Keratinocyte (primary cell): ENCODE measurements at regions not wholly inside any gene's neighbourhood (a gene's known extent, or its start where the extent isn't known, plus 50 kb on each side); places are given as distances from the start of the nearest gene placed in this dataset.

Source experiments
- DNase-seq: peaks from one replicate; pipeline ENCODE4 v3.0.0-alpha.2; 2011; ENCODE audit warnings: low read depth, missing footprints, low spot score
- FAIRE-seq: peaks from 2 replicates; lab custom pipeline; 2011; peaks lifted over from hg19 to GRCh38; lab: Jason Lieb, UNC
- H2AFZ ChIP-seq: 2 replicates; pipeline ENCODE4 v1.6.0; 2012; ENCODE audit warnings: low read length, control low read depth, inconsistent platforms; ENCODE audit not compliant: control insufficient read depth
- H3K27ac ChIP-seq: 2 replicates; pipeline ENCODE4 v1.5.1; 2011; ENCODE audit warnings: low read length; ENCODE audit not compliant: control insufficient read depth, insufficient read depth
- H3K27me3 ChIP-seq: 3 replicates; pipeline ENCODE4 v1.6.0; 2011; ENCODE audit warnings: low read length; ENCODE audit not compliant: control insufficient read depth, insufficient read depth; ENCODE audit errors: extremely low read depth
- H3K36me3 ChIP-seq, 2 experiments: 2 replicates in 1 of 2; 3 replicates in 1 of 2; pipeline ENCODE4 v1.5.1; 2011; ENCODE audit warnings: low read length in 2 of 2, mild to moderate bottlenecking in 1 of 2; ENCODE audit not compliant: control insufficient read depth in 2 of 2, insufficient read depth in 2 of 2; ENCODE audit errors: extremely low read depth in 1 of 2
- H3K4me1 ChIP-seq: 3 replicates; pipeline ENCODE4 v1.5.1; 2011; ENCODE audit warnings: low read length; ENCODE audit not compliant: control insufficient read depth, insufficient read depth; ENCODE audit errors: extremely low read depth
- H3K4me2 ChIP-seq: 3 replicates; pipeline ENCODE4 v1.6.0; 2011; ENCODE audit warnings: low read depth, low read length; ENCODE audit not compliant: control insufficient read depth, insufficient read depth; ENCODE audit errors: extremely low read depth
- H3K4me3 ChIP-seq, 3 experiments: fragments of 200-600 bp in 1 of 3; sonication (generic) in 1 of 3; 2 replicates in 2 of 3; 3 replicates in 1 of 3; pipeline ENCODE4 v1.5.1; 2011 to 2016; ENCODE audit warnings: low read length in 3 of 3, mild to moderate bottlenecking in 3 of 3, control low read depth in 2 of 3, inconsistent platforms in 1 of 3, low read depth in 1 of 3, mixed read lengths in 1 of 3, mixed run types in 1 of 3, moderate library complexity in 1 of 3; ENCODE audit not compliant: control insufficient read depth in 2 of 3, insufficient read depth in 2 of 3; ENCODE audit errors: extremely low read depth in 1 of 3
- H3K79me2 ChIP-seq: 2 replicates; pipeline ENCODE4 v1.6.0; 2012; ENCODE audit warnings: low read length; ENCODE audit not compliant: control insufficient read depth, insufficient read depth
- H3K9ac ChIP-seq: 3 replicates; pipeline ENCODE4 v1.6.0; 2011; ENCODE audit warnings: low read length; ENCODE audit not compliant: control insufficient read depth, insufficient read depth; ENCODE audit errors: extremely low read depth
- H3K9me1 ChIP-seq: 3 replicates; pipeline ENCODE4 v1.6.0; 2011; ENCODE audit warnings: low read length; ENCODE audit not compliant: control insufficient read depth, insufficient read depth; ENCODE audit errors: extremely low read depth
- H3K9me3 ChIP-seq: 2 replicates; pipeline ENCODE4 v1.5.1; 2012; ENCODE audit warnings: low read depth, low read length; ENCODE audit not compliant: control insufficient read depth
- H4K20me1 ChIP-seq: 3 replicates; pipeline ENCODE4 v1.6.0; 2011; ENCODE audit warnings: low read length; ENCODE audit not compliant: control insufficient read depth, insufficient read depth; ENCODE audit errors: extremely low read depth
- EZH2 ChIP-seq: IDR thresholded peaks from one replicate; pipeline ENCODE4 v1.6.1; 2012; ENCODE audit warnings: inconsistent platforms, mild to moderate bottlenecking, low read length, moderate library complexity
- dilution Hi-C: fragments of 300-500 bp; cut with MboI; formaldehyde crosslinking; loops from one replicate; pipeline ENCODE4 v1.7.0; 2020; ENCODE audit warnings: low sequenced_read_pairs; ENCODE audit not compliant: extremely low pct_ligation_motif_present
- TF ChIP-seq, protein P1 (sequence below), 3 experiments: IDR thresholded peaks in 1 of 3; conservative IDR thresholded peaks in 1 of 3; optimal IDR thresholded peaks in 1 of 3; 2 replicates in 2 of 3; 3 replicates in 1 of 3; pipeline versions ENCODE3 to v1.5.1; 2011; ENCODE audit warnings: low read length in 3 of 3, mild to moderate bottlenecking in 3 of 3, moderate library complexity in 2 of 3, control low read depth in 1 of 3, inconsistent platforms in 1 of 3; ENCODE audit not compliant: insufficient read depth in 2 of 3; ENCODE audit errors: extremely low read depth in 1 of 3

DNA sequence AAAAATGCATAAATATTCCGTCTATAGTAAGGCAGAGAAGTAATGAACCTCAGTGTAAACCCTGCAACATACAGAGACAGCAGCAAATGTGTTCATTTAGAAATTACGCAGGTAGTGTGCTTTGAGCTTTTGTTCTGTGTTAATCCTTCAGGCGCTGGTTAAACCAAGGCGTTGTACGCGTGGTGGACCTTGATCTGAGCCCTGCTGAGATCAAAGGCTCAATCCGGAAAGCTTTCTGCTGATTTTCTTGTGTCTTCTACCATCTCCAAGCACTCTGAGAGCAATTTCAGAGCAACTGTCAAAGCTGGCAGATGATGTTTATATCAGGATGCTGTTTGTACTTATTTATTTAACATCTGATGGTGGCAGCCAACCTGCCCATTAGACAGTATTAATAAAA, 382.8 kb downstream of the CDH26 start:
- Histone ChIP-seq H3K9ac (no peak overlapping the region), H3K27me3 (no peaks in the 10 kb centered on the region), H3K79me2 (no peaks in the 10 kb centered on the region), H4K20me1 (no peaks in the 10 kb centered on the region), H3K9me1 (no peaks in the 10 kb centered on the region), H2AFZ (no peak overlapping the region), H3K4me1 (no peaks in the 10 kb centered on the region), H3K4me2 (no peak overlapping the region), H3K4me3 (no peak overlapping the region), H3K27ac (no peak overlapping the region), H3K9me3 (no peaks in the 10 kb centered on the region), H3K36me3 (no peaks in the 10 kb centered on the region)
- FAIRE-seq, result no peak
- TF ChIP-seq, protein P1, sequence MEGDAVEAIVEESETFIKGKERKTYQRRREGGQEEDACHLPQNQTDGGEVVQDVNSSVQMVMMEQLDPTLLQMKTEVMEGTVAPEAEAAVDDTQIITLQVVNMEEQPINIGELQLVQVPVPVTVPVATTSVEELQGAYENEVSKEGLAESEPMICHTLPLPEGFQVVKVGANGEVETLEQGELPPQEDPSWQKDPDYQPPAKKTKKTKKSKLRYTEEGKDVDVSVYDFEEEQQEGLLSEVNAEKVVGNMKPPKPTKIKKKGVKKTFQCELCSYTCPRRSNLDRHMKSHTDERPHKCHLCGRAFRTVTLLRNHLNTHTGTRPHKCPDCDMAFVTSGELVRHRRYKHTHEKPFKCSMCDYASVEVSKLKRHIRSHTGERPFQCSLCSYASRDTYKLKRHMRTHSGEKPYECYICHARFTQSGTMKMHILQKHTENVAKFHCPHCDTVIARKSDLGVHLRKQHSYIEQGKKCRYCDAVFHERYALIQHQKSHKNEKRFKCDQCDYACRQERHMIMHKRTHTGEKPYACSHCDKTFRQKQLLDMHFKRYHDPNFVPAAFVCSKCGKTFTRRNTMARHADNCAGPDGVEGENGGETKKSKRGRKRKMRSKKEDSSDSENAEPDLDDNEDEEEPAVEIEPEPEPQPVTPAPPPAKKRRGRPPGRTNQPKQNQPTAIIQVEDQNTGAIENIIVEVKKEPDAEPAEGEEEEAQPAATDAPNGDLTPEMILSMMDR (optimal IDR thresholded peaks at IDR 0.05 in 1 of 3, IDR thresholded peaks at IDR 0.05 in 1 of 3, conservative IDR thresholded peaks at IDR 0.05 in 1 of 3; ENCODE audit: extremely low read depth in 1 of 3, insufficient read depth in 2 of 3, low read length in 3 of 3), result no peak
- TF ChIP-seq EZH2, result no peak
- DNase-seq, result no peak
- dilution Hi-C loops, result no loop called here

DNA sequence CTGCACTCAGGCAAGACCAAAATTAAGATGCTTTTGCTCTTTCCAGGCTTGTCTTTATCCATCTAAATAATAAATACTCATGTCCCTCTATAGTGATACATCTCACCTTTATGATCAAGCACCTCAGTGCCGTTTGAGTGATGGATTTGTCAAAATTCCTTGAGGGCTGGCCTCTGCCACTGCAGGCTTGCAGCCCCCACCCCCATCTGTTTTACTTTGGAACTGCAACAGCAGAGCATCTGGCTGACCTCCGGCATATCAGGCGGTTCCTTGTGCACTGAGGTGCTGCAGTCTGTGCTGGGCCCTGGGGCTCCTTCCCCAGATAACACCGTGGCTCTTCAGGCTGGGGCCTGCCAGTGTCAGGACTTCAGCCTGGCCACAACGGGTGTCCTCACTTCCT, 386.9 kb downstream of the CDH26 start:
- H3K27ac ChIP-seq, result no peak overlapping the region
- H3K4me1 ChIP-seq, result no peaks in the 10 kb centered on the region
- H3K9ac ChIP-seq, result no peak overlapping the region
- no peaks in the 10 kb centered on the region for H3K9me3 ChIP-seq
- H3K4me3 ChIP-seq, result no peak overlapping the region
- FAIRE-seq (no peak), DNase-seq (no peak)
- dilution Hi-C loops, result no loop called here
- TF ChIP-seq EZH2, result no peak
- TF ChIP-seq, protein P1 (optimal IDR thresholded peaks at IDR 0.05 in 1 of 3, IDR thresholded peaks at IDR 0.05 in 1 of 3, conservative IDR thresholded peaks at IDR 0.05 in 1 of 3; ENCODE audit: extremely low read depth in 1 of 3, insufficient read depth in 2 of 3, low read length in 3 of 3), result no peak
- no peaks in the 10 kb centered on the region for H3K79me2 ChIP-seq
- no peaks in the 10 kb centered on the region for H3K9me1 ChIP-seq
- no peaks in the 10 kb centered on the region for H4K20me1 ChIP-seq
- H3K4me2 ChIP-seq, result no peak overlapping the region
- H2AFZ ChIP-seq, result no peak overlapping the region
- no peaks in the 10 kb centered on the region for H3K27me3 ChIP-seq
- no peaks in the 10 kb centered on the region for H3K36me3 ChIP-seq
